CD4-positive, alpha-beta T cell treated with Interleukin-4 for 1 hour (primary cell): ENCODE measurements at regions not wholly inside any gene's neighbourhood (a gene's known extent, or its start where the extent isn't known, plus 50 kb on each side); places are given as distances from the start of the nearest gene placed in this dataset.
"Not testable (repeated sequence)": the region's sequence is repeated elsewhere in the genome, so short reads cannot be mapped to it uniquely, and the experiment has no call there.

Experiments used
- DNase-seq, 2 donors: peaks; one replicate each; pipeline ENCODE4 v3.0.0-alpha.2; 2020 to 2022

DNA sequence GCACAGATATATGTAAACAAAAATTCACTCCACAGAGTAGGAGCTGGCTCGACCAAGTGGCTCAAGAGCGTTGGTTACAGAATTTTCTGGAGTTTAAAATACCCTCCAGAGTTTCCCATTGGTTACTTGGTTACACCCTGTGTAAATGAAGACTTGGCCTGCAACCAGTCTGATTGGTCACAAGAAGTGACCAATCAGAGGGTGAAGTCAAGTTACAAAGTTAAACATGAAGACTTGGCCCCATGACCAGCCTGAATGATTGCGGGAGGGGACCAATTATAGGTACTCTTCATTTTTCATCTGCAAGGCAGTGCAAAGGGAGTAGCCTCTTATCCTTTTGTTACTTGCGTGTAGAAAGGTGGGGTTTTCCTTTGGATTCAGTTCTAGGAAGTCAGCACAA, 121.3 kb upstream of the SALL1 start:
- DNase-seq: no peak

DNA sequence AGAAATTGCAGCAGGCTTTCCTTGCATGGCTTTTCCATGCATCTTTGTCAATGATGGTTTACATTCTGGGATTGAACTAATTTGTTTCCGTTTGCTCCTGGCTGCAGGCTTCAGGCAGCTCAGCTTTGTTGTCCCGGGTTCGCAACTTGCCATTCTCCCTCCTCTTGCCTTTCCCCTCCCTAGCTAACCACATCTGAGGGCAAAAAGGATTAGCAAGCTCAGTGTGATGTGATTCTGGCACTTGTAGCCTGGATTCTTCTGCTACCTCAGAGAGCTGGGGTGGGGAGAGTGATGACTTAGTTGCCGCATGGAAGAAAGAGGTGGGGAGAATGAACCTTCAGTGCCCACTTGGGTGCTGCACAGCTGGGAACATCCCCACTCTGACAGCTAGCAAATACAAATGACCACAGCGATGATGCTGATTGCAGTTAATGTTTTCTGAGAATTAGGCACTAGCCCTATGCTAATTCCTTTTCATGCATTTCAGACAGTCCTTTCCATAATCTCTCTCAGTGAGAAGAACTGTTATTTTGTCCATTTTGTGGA, 120.2 kb upstream of the SALL1 start:
- no peak for DNase-seq

DNA sequence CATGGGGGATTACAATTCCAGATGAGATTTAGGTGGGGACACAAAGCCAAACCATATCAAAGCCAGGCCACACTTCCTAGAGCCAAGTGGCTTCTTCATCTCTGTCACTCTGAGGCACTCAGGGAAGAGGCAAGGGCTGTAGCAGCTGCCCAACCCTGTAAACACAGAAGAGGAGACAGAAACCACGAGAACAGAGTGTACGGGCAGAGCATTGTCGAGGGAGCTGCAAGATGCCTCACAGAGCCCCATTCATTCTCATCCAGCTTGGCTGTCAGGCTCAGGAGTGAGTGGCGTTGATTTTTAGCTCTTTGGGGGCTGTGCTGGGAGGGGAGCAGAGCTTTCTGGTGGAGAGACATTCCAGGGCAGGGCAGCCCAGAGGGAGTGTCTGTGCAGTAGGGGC, 117.2 kb upstream of the SALL1 start:
- no peak for DNase-seq

GRCh38 chr16:51267681-51268080, 116.6 kb upstream of the SALL1 start:
- DNase-seq: no peak

DNA sequence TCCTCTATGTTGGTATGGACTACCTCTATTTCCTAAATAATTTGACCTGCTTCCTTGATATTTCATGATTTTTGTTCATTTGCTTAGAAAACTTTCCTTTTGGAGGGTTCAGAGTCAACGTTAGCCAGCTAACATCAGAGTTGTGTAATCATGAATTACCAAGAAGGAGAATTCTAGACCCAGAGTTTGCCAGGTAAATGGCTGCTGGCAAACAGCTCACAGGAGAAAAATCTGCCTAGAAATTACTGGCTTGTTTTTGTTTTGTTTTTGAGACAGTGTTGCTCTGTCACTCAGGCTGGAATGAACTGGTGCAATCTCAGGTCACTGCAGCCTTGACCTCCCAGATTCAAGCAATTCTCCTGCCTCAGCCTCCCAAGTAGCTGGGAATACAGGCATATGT, 111.4 kb upstream of the SALL1 start:
- no peak for DNase-seq

GRCh38 chr16:51261919-51262318, 110.8 kb upstream of the SALL1 start:
- DNase-seq: no peak

DNA sequence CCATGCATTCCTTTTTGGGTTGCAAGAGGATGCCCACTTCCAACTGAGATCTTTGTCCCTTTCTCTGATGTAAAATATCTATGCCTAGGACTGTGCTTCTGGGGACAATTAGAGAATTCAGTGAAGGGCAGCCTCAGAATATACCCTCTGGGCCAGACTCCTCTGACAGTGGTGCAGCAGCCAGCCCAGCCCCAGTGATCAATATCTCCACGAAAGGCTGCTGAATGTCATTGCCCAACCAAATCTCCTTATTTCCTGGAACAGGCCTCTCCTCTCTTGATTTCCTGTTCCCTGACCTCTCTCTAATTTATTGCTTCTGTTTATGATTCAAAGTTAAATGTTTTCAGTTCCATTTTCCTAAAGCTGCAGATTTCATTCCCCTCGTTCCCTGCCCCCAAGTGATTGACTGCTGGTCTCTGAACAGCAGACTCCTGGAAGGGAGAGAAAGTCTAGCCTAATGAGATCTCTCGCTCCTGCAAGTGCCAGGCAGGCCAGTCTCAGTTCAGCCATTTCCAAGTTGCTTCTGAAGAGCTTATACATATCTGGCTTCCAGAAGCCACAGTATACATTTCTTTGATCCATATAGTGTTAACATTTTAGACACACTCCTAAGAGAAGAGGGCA, 104.4 kb upstream of the SALL1 start:
- no peak for DNase-seq

DNA sequence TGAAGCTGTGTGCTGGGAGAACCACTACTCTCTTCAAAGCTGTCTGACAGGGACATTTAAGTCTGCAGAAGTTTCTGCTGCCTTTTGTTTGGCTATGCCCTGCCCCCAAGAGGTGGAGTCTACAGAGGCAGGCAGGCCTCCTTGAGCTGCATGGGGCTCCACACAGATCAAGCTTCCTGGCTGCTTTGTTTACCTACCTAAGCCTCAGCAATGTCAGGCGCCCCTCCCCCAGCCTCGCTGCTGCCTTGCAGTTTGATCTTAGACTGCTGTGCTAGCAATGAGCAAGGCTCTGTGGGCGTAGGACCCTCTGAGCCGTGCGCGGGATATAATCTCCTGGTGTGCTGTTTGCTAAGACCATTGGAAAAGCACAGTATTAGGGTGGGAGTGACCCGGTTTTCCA, 103.3 kb upstream of the SALL1 start:
- not testable (repeated sequence) for DNase-seq

GRCh38 chr16:51248217-51248616, 97.1 kb upstream of the SALL1 start:
- DNase-seq: no peak

- no peak for DNase-seq
Observed at GRCh38 chr16:51245658-51245995, 94.6 kb upstream of the SALL1 start.

GRCh38 chr16:51244887-51245657, 94.0 kb upstream of the SALL1 start:
- DNase-seq: no peak

- DNase-seq: no peak
Observed at GRCh38 chr16:51243936-51244436, 92.9 kb upstream of the SALL1 start.

GRCh38 chr16:51242296-51242994, 91.4 kb upstream of the SALL1 start:
- DNase-seq: no peak

DNA sequence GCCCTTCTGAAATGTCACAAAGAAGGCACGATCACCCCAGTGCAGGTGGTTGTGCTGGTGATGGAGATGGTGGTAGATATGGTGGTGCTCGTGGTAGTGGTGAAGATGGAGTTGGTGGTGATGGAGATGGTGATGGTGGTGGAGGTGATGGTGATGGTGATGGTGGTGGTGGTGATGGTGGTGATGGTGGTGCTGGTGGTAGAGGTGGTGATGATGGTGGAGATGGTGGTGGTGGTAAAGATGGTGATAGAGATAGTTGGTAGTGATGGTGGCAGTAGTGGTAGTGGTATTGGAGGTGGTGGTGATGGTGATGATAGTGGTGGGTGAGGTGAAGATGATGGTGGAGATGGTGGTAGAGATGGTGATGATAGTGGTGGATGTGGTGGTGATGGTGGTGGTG, 88.1 kb upstream of the SALL1 start:
- no peak for DNase-seq

- no peak for DNase-seq
Observed at GRCh38 chr16:51237861-51238378, 86.8 kb upstream of the SALL1 start.

GRCh38 chr16:51237207-51237606, 86.1 kb upstream of the SALL1 start:
- no peak for DNase-seq

GRCh38 chr16:51236583-51236982, 85.5 kb upstream of the SALL1 start:
- no peak for DNase-seq

- no peak for DNase-seq
Observed at GRCh38 chr16:51231702-51232101, 80.6 kb upstream of the SALL1 start.

- not testable (repeated sequence) for DNase-seq
Observed at GRCh38 chr16:51230035-51230434, 79.0 kb upstream of the SALL1 start.

GRCh38 chr16:51228097-51228659, 77.1 kb upstream of the SALL1 start:
- no peak for DNase-seq

GRCh38 chr16:51225878-51226277, 74.8 kb upstream of the SALL1 start:
- no peak for DNase-seq

DNA sequence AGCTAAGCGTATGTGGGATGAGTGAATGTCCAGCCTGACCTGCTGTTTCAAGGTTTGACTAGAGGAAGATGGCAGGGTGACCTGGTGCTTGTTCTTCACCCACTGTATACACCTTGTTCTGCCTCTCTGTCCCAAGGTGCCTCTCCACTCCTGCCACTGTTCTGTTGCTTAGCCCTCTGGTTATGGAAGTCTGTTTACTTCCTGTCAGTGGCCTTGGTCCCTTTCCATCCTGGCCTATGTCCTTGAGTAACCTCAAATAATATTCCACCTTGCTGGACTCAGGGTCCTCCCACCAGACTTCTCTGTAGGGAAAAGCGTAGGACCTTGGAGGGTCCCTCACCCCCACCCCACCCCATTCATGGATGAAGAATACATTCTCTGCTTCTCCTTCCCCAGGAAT, 73.2 kb upstream of the SALL1 start:
- DNase-seq: no peak

GRCh38 chr16:51222016-51222415, 70.9 kb upstream of the SALL1 start:
- no peak for DNase-seq
